ENCODE measurements at regions not wholly inside any gene's neighbourhood (a gene's known extent, or its start where the extent isn't known, plus 50 kb on each side); places are given as distances from the start of the nearest gene placed in this dataset.
"Not testable (repeated sequence)": the region's sequence is repeated elsewhere in the genome, so short reads cannot be mapped to it uniquely, and the experiment has no call there.

GRCh38 chr4:144799486-144799885, 153.5 kb downstream of the HHIP start:
- intact Hi-C loops (cut with DNase I), result no loop called here
- peak in 2 of 10 donors; percentile 41 to 55 for DNase-seq

- intact Hi-C loops (cut with DNase I), result no loop called here
- DNase-seq, result no peak
Observed at GRCh38 chr4:144801731-144802130, 155.8 kb downstream of the HHIP start.

GRCh38 chr4:144808034-144808433, 162.1 kb downstream of the HHIP start:
- intact Hi-C loops (cut with DNase I), result no loop called here
- DNase-seq, result no peak

GRCh38 chr4:144809056-144809640, 163.2 kb downstream of the HHIP start:
- DNase-seq, result no peak
- intact Hi-C loops (cut with DNase I), result no loop called here

GRCh38 chr4:144816668-144817067, 170.7 kb downstream of the HHIP start:
- DNase-seq, result no peak
- intact Hi-C loops (cut with DNase I), result no loop called here

- no peak for DNase-seq
- intact Hi-C loops (cut with DNase I), result no loop called here
Observed at GRCh38 chr4:144817081-144817480, 171.1 kb downstream of the HHIP start.

- DNase-seq, result no peak
- intact Hi-C loops (cut with DNase I), result no loop called here
Observed at GRCh38 chr4:144818136-144818535, 172.2 kb downstream of the HHIP start.

- DNase-seq, result no peak
- intact Hi-C loops (cut with DNase I), result no loop called here
Observed at GRCh38 chr4:144819591-144819990, 173.6 kb downstream of the HHIP start.

- no peak for DNase-seq
- intact Hi-C loops (cut with DNase I), result no loop called here
Observed at GRCh38 chr4:144820011-144820727, 174.2 kb downstream of the HHIP start.

- intact Hi-C loops (cut with DNase I), result no loop called here
- no peak for DNase-seq
Observed at GRCh38 chr4:144820728-144821085, 174.8 kb downstream of the HHIP start.

- no peak for DNase-seq
- intact Hi-C loops (cut with DNase I), result no loop called here
Observed at GRCh38 chr4:144831971-144832370, 186.0 kb downstream of the HHIP start.

GRCh38 chr4:144845411-144845810, 199.5 kb downstream of the HHIP start:
- DNase-seq, result peak in 1 of 10 donors; percentile 49
- intact Hi-C loops (cut with DNase I), result no loop called here

GRCh38 chr4:144851948-144852347, 206.0 kb downstream of the HHIP start:
- DNase-seq, result no peak
- intact Hi-C loops (cut with DNase I), result no loop called here

GRCh38 chr4:144861471-144861870, 215.5 kb downstream of the HHIP start:
- intact Hi-C loops (cut with DNase I), result no loop called here
- DNase-seq, result no peak

GRCh38 chr4:144862210-144862609, 216.3 kb downstream of the HHIP start:
- intact Hi-C loops (cut with DNase I), result no loop called here
- no peak for DNase-seq

- intact Hi-C loops (cut with DNase I); DNase-seq: not testable (repeated sequence)
Observed at GRCh38 chr4:144864891-144865290, 218.9 kb downstream of the HHIP start.

- no peak for DNase-seq
- intact Hi-C loops (cut with DNase I), result no loop called here
Observed at GRCh38 chr4:144868309-144868708, 222.4 kb downstream of the HHIP start.

GRCh38 chr4:144872508-144873225, 225.3 kb downstream of the ANAPC10 start:
- intact Hi-C loops (cut with DNase I), result no loop called here

GRCh38 chr4:144873226-144873990, 224.6 kb downstream of the ANAPC10 start:
- DNase-seq, result peak in 1 of 10 donors; percentile 12
- intact Hi-C loops (cut with DNase I), result no loop called here

More at GRCh38 chr4:144872508-144873225, 225.3 kb downstream of the ANAPC10 start:
- no peak for DNase-seq

- DNase-seq, result no peak
- intact Hi-C loops (cut with DNase I), result no loop called here
Observed at GRCh38 chr4:144894573-144894972, 203.4 kb downstream of the ANAPC10 start.

- DNase-seq, result no peak
- intact Hi-C loops (cut with DNase I), result no loop called here
Observed at GRCh38 chr4:144899393-144899792, 198.6 kb downstream of the ANAPC10 start.
